ENCODE measurements at regions not wholly inside any gene's neighbourhood (a gene's known extent, or its start where the extent isn't known, plus 50 kb on each side); places are given as distances from the start of the nearest gene placed in this dataset.

DNA sequence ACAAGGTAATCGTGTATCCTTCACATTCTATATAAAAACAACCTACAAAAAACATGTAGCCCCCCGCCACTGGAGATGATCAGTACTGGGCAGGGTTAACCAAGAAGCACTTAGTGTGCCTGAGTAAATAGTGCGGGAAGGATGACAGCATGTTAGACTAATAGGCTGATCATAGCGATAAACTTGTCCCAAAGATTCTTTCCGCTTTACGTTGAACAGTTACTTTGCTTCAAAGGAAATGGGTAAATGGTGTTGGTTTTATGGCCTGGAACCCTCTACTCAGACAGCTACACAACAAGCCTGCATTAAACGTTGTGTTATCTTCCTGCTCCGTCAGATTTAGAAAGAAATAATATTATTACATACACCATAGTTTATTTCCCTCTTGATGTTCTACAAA lies 67.7 kb downstream of the CTAGE1 start:
- H3K27me3 ChIP-seq (ENCODE audit: insufficient read depth, low read depth, low read length), result peaks cover 78% of the 10 kb centered on the region

GRCh38 chr18:22349317-22349898 lies 68.3 kb downstream of the CTAGE1 start:
- TF ChIP-seq POLR2AphosphoS5 (IDR thresholded peaks at IDR 0.05) (no peak), TAF1 (IDR thresholded peaks at IDR 0.05; ENCODE audit: low read depth) (no peak), SMC3 (conservative IDR thresholded peaks at IDR 0.05; ENCODE audit: poor library complexity) (no peak), EZH2 (IDR thresholded peaks at IDR 0.05; ENCODE audit: borderline replicate concordance, insufficient read depth, low read length, poor library complexity, severe bottlenecking) (no peak), EP300 (conservative IDR thresholded peaks at IDR 0.05; ENCODE audit: poor library complexity, severe bottlenecking) (no peak), MXI1 (conservative IDR thresholded peaks at IDR 0.05; ENCODE audit: poor library complexity, severe bottlenecking) (no peak), RAD21 (conservative IDR thresholded peaks at IDR 0.05) (no peak)
- TF ChIP-seq, protein P1, sequence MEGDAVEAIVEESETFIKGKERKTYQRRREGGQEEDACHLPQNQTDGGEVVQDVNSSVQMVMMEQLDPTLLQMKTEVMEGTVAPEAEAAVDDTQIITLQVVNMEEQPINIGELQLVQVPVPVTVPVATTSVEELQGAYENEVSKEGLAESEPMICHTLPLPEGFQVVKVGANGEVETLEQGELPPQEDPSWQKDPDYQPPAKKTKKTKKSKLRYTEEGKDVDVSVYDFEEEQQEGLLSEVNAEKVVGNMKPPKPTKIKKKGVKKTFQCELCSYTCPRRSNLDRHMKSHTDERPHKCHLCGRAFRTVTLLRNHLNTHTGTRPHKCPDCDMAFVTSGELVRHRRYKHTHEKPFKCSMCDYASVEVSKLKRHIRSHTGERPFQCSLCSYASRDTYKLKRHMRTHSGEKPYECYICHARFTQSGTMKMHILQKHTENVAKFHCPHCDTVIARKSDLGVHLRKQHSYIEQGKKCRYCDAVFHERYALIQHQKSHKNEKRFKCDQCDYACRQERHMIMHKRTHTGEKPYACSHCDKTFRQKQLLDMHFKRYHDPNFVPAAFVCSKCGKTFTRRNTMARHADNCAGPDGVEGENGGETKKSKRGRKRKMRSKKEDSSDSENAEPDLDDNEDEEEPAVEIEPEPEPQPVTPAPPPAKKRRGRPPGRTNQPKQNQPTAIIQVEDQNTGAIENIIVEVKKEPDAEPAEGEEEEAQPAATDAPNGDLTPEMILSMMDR (IDR thresholded peaks at IDR 0.05; ENCODE audit: poor library complexity, severe bottlenecking), result no peak
- TF ChIP-seq, protein P2, sequence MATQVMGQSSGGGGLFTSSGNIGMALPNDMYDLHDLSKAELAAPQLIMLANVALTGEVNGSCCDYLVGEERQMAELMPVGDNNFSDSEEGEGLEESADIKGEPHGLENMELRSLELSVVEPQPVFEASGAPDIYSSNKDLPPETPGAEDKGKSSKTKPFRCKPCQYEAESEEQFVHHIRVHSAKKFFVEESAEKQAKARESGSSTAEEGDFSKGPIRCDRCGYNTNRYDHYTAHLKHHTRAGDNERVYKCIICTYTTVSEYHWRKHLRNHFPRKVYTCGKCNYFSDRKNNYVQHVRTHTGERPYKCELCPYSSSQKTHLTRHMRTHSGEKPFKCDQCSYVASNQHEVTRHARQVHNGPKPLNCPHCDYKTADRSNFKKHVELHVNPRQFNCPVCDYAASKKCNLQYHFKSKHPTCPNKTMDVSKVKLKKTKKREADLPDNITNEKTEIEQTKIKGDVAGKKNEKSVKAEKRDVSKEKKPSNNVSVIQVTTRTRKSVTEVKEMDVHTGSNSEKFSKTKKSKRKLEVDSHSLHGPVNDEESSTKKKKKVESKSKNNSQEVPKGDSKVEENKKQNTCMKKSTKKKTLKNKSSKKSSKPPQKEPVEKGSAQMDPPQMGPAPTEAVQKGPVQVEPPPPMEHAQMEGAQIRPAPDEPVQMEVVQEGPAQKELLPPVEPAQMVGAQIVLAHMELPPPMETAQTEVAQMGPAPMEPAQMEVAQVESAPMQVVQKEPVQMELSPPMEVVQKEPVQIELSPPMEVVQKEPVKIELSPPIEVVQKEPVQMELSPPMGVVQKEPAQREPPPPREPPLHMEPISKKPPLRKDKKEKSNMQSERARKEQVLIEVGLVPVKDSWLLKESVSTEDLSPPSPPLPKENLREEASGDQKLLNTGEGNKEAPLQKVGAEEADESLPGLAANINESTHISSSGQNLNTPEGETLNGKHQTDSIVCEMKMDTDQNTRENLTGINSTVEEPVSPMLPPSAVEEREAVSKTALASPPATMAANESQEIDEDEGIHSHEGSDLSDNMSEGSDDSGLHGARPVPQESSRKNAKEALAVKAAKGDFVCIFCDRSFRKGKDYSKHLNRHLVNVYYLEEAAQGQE (IDR thresholded peaks at IDR 0.05; ENCODE audit: borderline replicate concordance), result no peak
- H4K20me1 ChIP-seq (ENCODE audit: insufficient read depth), result no peaks in the 10 kb centered on the region
- no peak overlapping the region for H3K9ac ChIP-seq (ENCODE audit: low read length)
- no peak overlapping the region for H2AFZ ChIP-seq (ENCODE audit: low read depth, low read length)
- peak overlapping the region; percentile 67 for H3K4me3 ChIP-seq (ENCODE audit: low read length)
- H3F3A ChIP-seq (ENCODE audit: insufficient read depth, low read length, poor library complexity, severe bottlenecking), result no peaks in the 10 kb centered on the region
- H3K79me2 ChIP-seq (replicated peaks; ENCODE audit: insufficient read depth, low read length), result no peaks in the 10 kb centered on the region
- no peak overlapping the region for H3K27ac ChIP-seq (ENCODE audit: low read length)
- H3K9me2 ChIP-seq (ENCODE audit: insufficient read depth, low read length), result no peaks in the 10 kb centered on the region
- H3K4me2 ChIP-seq (ENCODE audit: low read length), result no peak overlapping the region
- no peaks in the 10 kb centered on the region for H3K9me3 ChIP-seq (ENCODE audit: low read length)
- H3K27me3 ChIP-seq (ENCODE audit: insufficient read depth, low read depth, low read length), result peaks cover 78% of the 10 kb centered on the region
- H3K36me3 ChIP-seq (ENCODE audit: insufficient read depth, low read length), result no peaks in the 10 kb centered on the region

More for the DNA sequence above, 67.7 kb downstream of the CTAGE1 start:
- Histone ChIP-seq H3F3A (ENCODE audit: insufficient read depth, low read length, poor library complexity, severe bottlenecking) (no peaks in the 10 kb centered on the region), H3K9me2 (ENCODE audit: insufficient read depth, low read length) (no peaks in the 10 kb centered on the region), H4K20me1 (ENCODE audit: insufficient read depth) (no peaks in the 10 kb centered on the region), H3K36me3 (ENCODE audit: insufficient read depth, low read length) (no peaks in the 10 kb centered on the region), H3K4me3 (ENCODE audit: low read length) (no peak overlapping the region), H3K79me2 (replicated peaks; ENCODE audit: insufficient read depth, low read length) (no peaks in the 10 kb centered on the region), H3K27ac (ENCODE audit: low read length) (no peak overlapping the region), H3K4me2 (ENCODE audit: low read length) (no peak overlapping the region), H3K9ac (ENCODE audit: low read length) (no peak overlapping the region), H2AFZ (ENCODE audit: low read depth, low read length) (no peak overlapping the region), H3K9me3 (ENCODE audit: low read length) (no peaks in the 10 kb centered on the region)
- no peak for TF ChIP-seq EP300 (conservative IDR thresholded peaks at IDR 0.05; ENCODE audit: poor library complexity, severe bottlenecking)
- no peak for TF ChIP-seq RAD21 (conservative IDR thresholded peaks at IDR 0.05)
- TF ChIP-seq EZH2 (IDR thresholded peaks at IDR 0.05; ENCODE audit: borderline replicate concordance, insufficient read depth, low read length, poor library complexity, severe bottlenecking), result no peak
- no peak for TF ChIP-seq SMC3 (conservative IDR thresholded peaks at IDR 0.05; ENCODE audit: poor library complexity)
- TF ChIP-seq MXI1 (conservative IDR thresholded peaks at IDR 0.05; ENCODE audit: poor library complexity, severe bottlenecking), result no peak
- TF ChIP-seq, protein P1 (IDR thresholded peaks at IDR 0.05; ENCODE audit: poor library complexity, severe bottlenecking), result no peak
- TF ChIP-seq TAF1 (IDR thresholded peaks at IDR 0.05; ENCODE audit: low read depth), result no peak

All from neural cell (in vitro differentiated cells).